M059J (cell line): ENCODE measurements at regions not wholly inside any gene's neighbourhood (a gene's known extent, or its start where the extent isn't known, plus 50 kb on each side); places are given as distances from the start of the nearest gene placed in this dataset.

Experiments
- DNase-seq: peaks from one replicate; pipeline ENCODE4 v3.0.0-alpha.2; 2012; ENCODE audit warnings: low read depth

GRCh38 chr10:8874972-8875371 is 820.5 kb downstream of the GATA3 start:
- DNase-seq, result peak; percentile 32

GRCh38 chr10:8876171-8876570 is 821.7 kb downstream of the GATA3 start:
- DNase-seq, result peak; percentile 15

- no peak for DNase-seq
Measured at GRCh38 chr10:8889538-8889937, 835.0 kb downstream of the GATA3 start.

GRCh38 chr10:8893102-8893501 is 838.6 kb downstream of the GATA3 start:
- no peak for DNase-seq

- no peak for DNase-seq
Measured at GRCh38 chr10:8894148-8894547, 839.7 kb downstream of the GATA3 start.

- DNase-seq, result no peak
Measured at GRCh38 chr10:8897769-8898168, 843.3 kb downstream of the GATA3 start.

- DNase-seq, result no peak
Measured at GRCh38 chr10:8898745-8899330, 844.4 kb downstream of the GATA3 start.

GRCh38 chr10:8902926-8903325 is 848.4 kb downstream of the GATA3 start:
- DNase-seq, result no peak

- no peak for DNase-seq
Measured at GRCh38 chr10:8908013-8908412, 853.5 kb downstream of the GATA3 start.

- DNase-seq, result no peak
Measured at GRCh38 chr10:8910314-8910713, 855.8 kb downstream of the GATA3 start.

- DNase-seq, result no peak
Measured at GRCh38 chr10:8911032-8911431, 856.5 kb downstream of the GATA3 start.

GRCh38 chr10:8912108-8912507 is 857.6 kb downstream of the GATA3 start:
- DNase-seq, result no peak

GRCh38 chr10:8913720-8914119 is 859.2 kb downstream of the GATA3 start:
- peak; percentile 46 for DNase-seq

- peak; percentile 11 for DNase-seq
Measured at GRCh38 chr10:8919280-8919679, 864.8 kb downstream of the GATA3 start.

- DNase-seq, result no peak
Measured at GRCh38 chr10:8921568-8921967, 867.1 kb downstream of the GATA3 start.

- DNase-seq, result no peak
Measured at GRCh38 chr10:8923096-8923495, 868.6 kb downstream of the GATA3 start.

GRCh38 chr10:8927705-8928104 is 873.2 kb downstream of the GATA3 start:
- no peak for DNase-seq

- peak; percentile 56 for DNase-seq
Measured at GRCh38 chr10:8946451-8946850, 892.0 kb downstream of the GATA3 start.

- no peak for DNase-seq
Measured at GRCh38 chr10:8950978-8951377, 896.5 kb downstream of the GATA3 start.

GRCh38 chr10:8951440-8952089 is 897.1 kb downstream of the GATA3 start:
- no peak for DNase-seq

- no peak for DNase-seq
Measured at GRCh38 chr10:8956400-8956799, 901.9 kb downstream of the GATA3 start.

GRCh38 chr10:8962249-8962648 is 907.8 kb downstream of the GATA3 start:
- DNase-seq, result no peak

GRCh38 chr10:8967061-8967460 is 912.6 kb downstream of the GATA3 start:
- no peak for DNase-seq

GRCh38 chr10:8969853-8970252 is 915.4 kb downstream of the GATA3 start:
- no peak for DNase-seq
